NCI-H146 (cell line): ENCODE measurements at regions not wholly inside any gene's neighbourhood (a gene's known extent, or its start where the extent isn't known, plus 50 kb on each side); places are given as distances from the start of the nearest gene placed in this dataset.

Experiments
- DNase-seq: peaks from one replicate; lab custom pipeline; 2025; lab: John Stamatoyannopoulos, UW

GRCh38 chr3:41104147-41104546 lies 95.2 kb upstream of the CTNNB1 start:
- no peak for DNase-seq

GRCh38 chr3:41106691-41107090 lies 92.6 kb upstream of the CTNNB1 start:
- no peak for DNase-seq

- DNase-seq = no peak
Observed at GRCh38 chr3:41111011-41111410, 88.3 kb upstream of the CTNNB1 start.

DNA sequence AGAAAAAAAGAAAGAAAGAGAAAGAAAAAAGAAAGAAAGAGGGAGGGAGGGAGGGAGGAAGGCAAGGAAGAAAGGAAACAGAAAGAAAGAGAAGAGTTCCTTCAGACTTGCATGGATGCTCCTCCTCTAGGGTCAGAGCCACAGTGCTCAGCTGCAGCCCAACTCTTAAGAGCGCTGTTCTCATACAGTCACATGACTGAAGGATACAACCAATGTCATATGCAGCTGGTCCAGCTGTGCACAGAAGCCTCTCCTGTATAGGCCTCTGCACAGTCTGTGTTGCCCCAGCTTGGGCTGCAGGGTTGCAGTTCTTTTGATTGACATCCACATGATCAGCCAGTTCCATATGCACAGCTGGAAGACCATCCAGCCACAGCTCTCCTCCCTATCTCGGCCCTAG lies 86.8 kb upstream of the CTNNB1 start:
- no peak for DNase-seq

GRCh38 chr3:41115069-41115468 lies 84.2 kb upstream of the CTNNB1 start:
- no peak for DNase-seq

DNA sequence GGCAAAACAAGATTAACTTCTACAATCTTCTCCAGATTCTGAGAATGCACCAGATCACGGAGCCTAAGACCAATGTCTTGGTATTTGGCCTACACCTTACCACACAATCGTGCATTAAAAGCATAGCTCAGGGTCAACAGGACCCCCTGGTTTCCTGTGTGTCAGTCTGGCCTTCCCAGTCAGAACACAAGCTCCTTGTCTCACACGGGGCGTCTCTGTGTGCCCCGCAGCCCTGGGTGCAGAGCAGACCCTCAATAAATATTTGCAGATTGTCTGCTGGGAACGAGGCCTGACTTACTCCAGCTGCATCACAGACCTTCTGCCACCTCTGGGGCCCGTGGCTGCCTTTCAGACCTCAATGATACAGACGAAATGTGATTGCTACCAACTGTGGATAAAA lies 82.5 kb upstream of the CTNNB1 start:
- no peak for DNase-seq

- DNase-seq = peak; percentile 48
Observed at GRCh38 chr3:41117398-41117870, 81.9 kb upstream of the CTNNB1 start.

GRCh38 chr3:41118461-41119390 lies 80.6 kb upstream of the CTNNB1 start:
- no peak for DNase-seq

DNA sequence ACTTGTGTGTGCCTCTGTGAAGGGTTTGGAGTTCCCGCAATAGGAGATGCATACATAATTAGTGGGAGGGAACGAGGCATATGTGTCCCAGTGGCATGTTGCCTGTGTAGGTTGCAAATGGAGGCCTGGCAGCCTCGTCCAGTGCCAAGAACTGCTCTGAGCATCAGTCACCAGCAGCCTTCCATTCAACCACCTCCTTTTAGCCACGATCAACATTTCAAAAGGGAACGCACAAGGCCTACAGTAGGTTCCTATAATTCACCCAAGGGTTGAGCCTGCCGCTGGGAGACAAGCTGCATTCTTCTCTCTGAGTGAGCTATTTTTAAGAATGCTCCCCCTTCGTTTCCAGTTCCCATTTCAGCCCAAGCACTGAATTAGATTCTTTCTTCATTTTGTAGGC lies 78.8 kb upstream of the CTNNB1 start:
- no peak for DNase-seq

- no peak for DNase-seq
Observed at GRCh38 chr3:41125258-41125657, 74.0 kb upstream of the CTNNB1 start.

- no peak for DNase-seq
Observed at GRCh38 chr3:41126472-41126871, 72.8 kb upstream of the CTNNB1 start.

GRCh38 chr3:41126961-41127360 lies 72.3 kb upstream of the CTNNB1 start:
- no peak for DNase-seq

GRCh38 chr3:41127414-41127813 lies 71.9 kb upstream of the CTNNB1 start:
- DNase-seq = no peak

GRCh38 chr3:41129731-41130130 lies 69.6 kb upstream of the CTNNB1 start:
- DNase-seq = no peak

- DNase-seq = no peak
Observed at GRCh38 chr3:41131224-41131623, 68.1 kb upstream of the CTNNB1 start.

GRCh38 chr3:41137686-41138111 lies 61.6 kb upstream of the CTNNB1 start:
- DNase-seq = no peak

GRCh38 chr3:41138146-41138545 lies 61.2 kb upstream of the CTNNB1 start:
- no peak for DNase-seq

- no peak for DNase-seq
Observed at GRCh38 chr3:41138601-41139000, 60.7 kb upstream of the CTNNB1 start.

DNA sequence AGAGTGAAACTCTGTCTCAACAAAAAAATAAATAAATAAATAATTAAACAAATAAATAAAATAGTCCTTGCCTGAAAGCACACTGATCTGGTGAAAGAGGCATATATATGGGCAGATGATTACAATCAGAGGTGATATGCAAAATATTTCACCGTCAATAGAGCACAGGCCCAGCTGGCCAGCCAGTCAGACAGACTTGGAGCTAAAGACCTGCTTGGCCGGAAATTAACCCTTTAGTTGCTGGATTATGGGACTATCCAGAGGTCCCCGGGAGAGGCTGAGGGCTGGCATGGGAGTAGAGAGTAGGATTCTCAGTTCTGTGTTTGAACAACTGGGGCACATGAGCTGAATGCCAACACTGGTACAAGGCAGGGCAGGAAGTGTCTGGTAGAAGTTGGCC lies 59.1 kb upstream of the CTNNB1 start:
- DNase-seq = no peak

DNA sequence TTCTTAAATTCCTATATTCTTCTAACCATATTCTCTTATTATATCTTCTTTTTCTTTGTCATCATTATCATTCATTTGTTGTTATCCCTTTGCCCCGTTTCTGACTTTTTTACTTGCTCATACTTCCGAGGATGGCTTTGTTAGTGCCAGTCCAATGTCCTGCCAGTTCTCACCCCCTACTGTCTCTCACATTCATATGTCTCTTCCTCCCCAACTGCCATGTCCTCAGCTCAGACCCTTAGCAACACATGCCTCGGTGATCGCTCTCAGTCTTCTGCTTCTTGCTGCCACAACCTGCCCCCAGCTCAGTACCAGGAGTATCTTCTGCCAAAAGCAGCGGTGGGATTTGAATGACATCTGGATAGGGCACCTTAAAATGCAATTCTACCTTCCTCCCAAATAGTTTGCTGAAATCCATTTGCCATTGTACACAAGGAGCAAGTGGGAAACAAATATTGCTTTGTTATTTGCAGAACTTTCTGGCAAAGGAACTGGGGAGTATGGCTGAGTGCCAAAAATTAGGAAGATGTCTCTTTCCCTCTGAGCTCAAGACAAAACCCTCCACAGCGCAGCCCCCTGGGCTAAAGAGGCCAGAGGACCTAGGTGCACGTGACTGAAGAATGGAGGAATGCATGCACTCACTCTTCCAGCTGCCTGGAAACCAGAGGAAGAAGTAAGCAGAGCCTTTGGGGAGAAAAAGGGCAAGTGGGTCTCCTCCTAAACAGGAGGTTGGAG lies 57.7 kb upstream of the CTNNB1 start:
- no peak for DNase-seq

DNA sequence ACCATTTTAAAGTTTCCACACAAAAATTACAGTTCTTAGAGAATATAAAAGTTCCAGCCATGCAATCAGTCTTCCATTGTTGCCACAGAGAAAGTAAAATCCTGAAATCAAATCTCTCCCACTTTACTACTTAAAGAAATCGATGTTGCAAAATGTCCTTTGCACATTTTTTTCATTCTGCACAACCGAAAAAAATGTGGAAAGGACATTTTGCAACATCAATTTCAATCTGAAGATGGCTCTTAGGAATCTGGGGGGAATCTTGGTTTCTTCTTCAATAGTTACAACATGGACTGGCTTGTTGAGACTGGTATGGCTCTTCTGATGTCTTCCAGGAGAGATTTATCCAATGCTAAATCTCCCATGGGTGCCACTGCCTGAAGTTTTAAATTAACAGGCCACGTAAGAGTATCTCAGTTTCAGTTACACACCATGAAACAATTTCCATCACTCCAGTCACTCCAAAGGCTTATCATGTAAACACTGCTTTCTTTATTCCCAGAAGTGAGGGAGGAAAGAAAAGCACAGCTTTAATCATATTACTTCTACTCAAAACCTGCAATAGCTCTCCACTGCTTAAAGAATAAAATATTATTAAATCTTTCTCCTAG lies 55.8 kb upstream of the CTNNB1 start:
- DNase-seq = no peak

DNA sequence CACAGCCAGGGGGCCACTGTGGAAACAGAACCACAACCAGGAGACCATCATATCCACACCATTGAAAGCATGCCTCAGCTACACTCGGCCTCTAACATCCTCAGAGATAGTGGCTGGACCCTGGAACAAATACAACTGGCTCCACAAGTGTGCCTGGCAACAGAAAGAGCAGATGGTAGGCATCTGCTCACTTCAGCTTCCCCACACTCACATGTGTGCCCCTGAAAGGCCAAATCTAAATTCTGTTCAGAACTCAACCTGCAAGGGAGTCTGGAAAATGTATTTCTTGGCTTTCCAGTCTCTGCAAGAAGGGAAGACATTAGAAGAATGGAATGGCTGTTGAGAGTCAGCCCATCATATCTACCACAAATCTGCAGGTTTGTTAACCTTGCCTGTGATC lies 54.7 kb upstream of the CTNNB1 start:
- DNase-seq = no peak

DNA sequence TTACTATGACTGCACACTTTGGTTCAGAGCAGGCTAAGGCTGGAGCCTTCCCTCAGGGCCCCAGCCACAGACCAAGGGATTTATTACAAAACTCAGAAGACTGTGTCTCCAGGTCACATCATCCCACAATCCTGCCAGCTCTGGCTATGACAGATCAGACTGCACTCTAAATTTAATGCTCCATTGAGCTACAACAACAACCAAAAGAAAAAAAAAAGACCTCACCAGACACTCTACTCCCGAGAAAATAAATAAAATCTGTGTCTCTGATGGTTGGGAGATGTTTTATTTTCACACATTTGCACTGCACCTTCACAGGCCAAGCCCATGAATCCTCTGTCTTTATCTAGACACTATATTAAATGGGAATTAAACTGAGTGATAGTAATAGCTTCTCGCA lies 50.8 kb upstream of the CTNNB1 start:
- no peak for DNase-seq
